AG10803 (cell line): ENCODE measurements at regions not wholly inside any gene's neighbourhood (a gene's known extent, or its start where the extent isn't known, plus 50 kb on each side); places are given as distances from the start of the nearest gene placed in this dataset.

ENCODE experiments used
- DNase-seq: peaks from one replicate; pipeline ENCODE4 v3.0.0; 2010; ENCODE audit warnings: low read depth
- H3K4me3 ChIP-seq: 2 replicates; pipeline ENCODE4 v1.5.1; 2011; ENCODE audit warnings: mild to moderate bottlenecking, low read length, control low read depth
- TF ChIP-seq, protein P1 (sequence below): conservative IDR thresholded peaks from 2 replicates; pipeline ENCODE4 v1.5.1; 2011; ENCODE audit warnings: mild to moderate bottlenecking, low read length, control low read depth, inconsistent platforms

DNA sequence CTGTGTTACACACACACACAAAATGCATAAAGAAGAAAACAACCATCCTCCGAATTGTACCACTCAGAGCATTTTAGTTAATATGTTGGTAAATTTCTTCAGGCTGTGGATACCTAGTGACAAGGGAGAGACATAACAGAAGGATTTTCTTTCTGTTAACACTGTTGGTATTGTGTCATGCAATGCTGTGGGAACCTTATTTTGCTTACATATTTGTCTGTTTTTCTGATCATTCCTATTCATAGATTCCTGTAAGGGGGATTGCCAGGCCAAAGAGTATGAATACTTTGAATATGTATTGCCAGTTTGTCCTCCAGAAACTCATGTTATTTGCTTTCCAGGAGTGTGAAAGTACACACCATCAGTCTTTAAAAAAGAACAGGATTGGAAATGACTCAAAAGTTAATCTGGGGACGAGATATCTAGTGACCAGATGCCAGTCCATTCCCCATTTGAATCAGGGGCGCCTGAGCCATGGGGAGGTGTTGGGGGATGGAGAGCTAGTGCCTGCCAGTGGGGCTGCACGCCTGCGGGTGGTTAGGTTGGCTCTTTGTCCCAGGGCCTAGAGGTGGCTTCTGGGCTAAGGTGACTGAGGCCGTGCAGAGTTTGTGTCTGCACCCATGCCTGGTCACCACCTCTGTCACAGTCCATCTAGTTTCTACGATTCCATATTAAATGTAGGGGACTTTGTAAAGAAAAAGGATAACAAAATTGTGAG is 142.0 kb downstream of the PTPN20 start:
- no peak overlapping the region for H3K4me3 ChIP-seq
- TF ChIP-seq, protein P1, sequence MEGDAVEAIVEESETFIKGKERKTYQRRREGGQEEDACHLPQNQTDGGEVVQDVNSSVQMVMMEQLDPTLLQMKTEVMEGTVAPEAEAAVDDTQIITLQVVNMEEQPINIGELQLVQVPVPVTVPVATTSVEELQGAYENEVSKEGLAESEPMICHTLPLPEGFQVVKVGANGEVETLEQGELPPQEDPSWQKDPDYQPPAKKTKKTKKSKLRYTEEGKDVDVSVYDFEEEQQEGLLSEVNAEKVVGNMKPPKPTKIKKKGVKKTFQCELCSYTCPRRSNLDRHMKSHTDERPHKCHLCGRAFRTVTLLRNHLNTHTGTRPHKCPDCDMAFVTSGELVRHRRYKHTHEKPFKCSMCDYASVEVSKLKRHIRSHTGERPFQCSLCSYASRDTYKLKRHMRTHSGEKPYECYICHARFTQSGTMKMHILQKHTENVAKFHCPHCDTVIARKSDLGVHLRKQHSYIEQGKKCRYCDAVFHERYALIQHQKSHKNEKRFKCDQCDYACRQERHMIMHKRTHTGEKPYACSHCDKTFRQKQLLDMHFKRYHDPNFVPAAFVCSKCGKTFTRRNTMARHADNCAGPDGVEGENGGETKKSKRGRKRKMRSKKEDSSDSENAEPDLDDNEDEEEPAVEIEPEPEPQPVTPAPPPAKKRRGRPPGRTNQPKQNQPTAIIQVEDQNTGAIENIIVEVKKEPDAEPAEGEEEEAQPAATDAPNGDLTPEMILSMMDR = no peak
- no peak for DNase-seq

DNA sequence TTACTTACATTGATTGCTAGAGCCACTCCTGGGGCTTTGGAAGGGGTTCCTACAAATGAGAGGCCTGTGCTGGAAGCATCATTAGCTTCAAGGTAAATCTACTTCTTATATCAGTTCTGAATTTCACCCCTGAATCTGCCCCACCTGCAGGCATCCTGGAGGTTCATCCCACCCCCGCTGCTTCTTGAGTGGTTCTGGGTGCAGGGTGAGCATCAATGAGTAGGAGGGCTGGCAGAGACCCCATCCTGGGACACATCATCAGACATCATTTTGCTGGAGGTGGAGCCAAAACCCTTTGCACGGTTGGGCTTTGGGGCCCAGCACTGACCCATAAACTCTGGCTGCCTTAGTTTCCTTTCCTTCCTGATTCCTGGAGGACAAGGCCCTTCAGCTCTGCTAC is 143.7 kb downstream of the PTPN20 start:
- TF ChIP-seq, protein P1 = no peak
- no peak overlapping the region for H3K4me3 ChIP-seq
- no peak for DNase-seq

GRCh38 chr10:47055386-47056246 is 144.4 kb downstream of the PTPN20 start:
- DNase-seq = no peak
- TF ChIP-seq, protein P1 = no peak
- no peak overlapping the region for H3K4me3 ChIP-seq

- H3K4me3 ChIP-seq = no peak overlapping the region
- TF ChIP-seq, protein P1 = no peak
- DNase-seq = no peak
These were observed 145.0 kb downstream of the PTPN20 start for GRCh38 chr10:47056247-47056510.

- H3K4me3 ChIP-seq = no peak overlapping the region
- TF ChIP-seq, protein P1 = no peak
- no peak for DNase-seq
These were observed 146.2 kb downstream of the PTPN20 start for GRCh38 chr10:47057471-47057870.

DNA sequence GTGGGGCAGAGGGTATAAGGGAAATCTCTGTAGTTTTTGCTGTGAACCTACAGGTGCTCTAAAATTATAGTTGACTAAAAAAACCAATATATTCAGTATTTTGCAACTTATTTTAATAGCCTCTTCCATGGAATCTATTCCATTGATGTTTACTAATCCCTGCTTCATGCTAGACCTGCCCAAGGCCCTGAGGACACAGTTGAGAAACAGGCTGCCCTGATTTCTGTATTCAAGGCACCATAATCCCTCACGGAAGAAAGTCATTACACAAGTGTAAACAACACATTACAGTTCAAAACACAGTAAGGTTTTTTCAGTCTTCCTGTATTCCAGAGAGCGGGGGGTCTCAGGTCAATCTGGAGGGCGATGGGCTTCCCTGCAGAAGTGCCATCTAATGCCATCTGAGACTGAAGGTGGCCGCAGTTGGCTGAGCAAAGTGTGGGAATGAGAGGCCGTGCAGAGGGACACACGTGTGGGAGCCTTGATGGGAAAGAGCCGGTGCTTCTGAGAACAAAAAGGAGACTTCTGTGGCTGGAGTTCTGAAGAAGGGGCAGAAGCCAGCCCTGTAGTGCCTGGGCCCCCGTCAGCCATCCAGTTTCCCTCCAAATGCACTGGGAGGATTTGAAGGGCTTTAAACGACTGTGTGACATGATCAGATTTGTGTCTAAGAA is 146.9 kb downstream of the PTPN20 start:
- TF ChIP-seq, protein P1 = no peak
- H3K4me3 ChIP-seq = no peak overlapping the region
- DNase-seq = no peak
